ENCODE measurements at regions not wholly inside any gene's neighbourhood (a gene's known extent, or its start where the extent isn't known, plus 50 kb on each side); places are given as distances from the start of the nearest gene placed in this dataset.
"Not testable (repeated sequence)": the region's sequence is repeated elsewhere in the genome, so short reads cannot be mapped to it uniquely, and the experiment has no call there.

DNA sequence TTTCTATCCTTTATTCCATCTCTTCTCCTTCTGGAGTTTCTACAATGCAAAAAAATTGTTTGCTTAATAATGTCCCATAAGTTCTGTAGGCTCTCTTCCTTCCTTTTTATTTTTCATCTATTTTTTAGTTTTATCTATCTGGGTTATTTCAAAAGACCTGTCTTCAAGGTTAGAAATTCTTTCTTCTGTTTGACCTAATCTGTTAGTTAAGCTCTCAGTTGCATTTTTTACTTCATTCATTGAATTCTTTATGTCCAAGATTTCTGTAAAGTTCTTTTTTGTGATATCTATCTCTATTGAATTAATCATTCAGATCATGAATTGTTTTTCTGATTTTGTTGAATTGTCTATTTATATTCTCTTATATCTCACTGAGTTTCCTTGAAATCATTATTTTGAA, 145.9 kb upstream of the TLE4 start:
- DNase-seq (ENCODE audit: low read depth), result no peak
- no peak overlapping the region for H3K4me3 ChIP-seq (ENCODE audit: low read depth, low read length)
- TF ChIP-seq, protein P1, sequence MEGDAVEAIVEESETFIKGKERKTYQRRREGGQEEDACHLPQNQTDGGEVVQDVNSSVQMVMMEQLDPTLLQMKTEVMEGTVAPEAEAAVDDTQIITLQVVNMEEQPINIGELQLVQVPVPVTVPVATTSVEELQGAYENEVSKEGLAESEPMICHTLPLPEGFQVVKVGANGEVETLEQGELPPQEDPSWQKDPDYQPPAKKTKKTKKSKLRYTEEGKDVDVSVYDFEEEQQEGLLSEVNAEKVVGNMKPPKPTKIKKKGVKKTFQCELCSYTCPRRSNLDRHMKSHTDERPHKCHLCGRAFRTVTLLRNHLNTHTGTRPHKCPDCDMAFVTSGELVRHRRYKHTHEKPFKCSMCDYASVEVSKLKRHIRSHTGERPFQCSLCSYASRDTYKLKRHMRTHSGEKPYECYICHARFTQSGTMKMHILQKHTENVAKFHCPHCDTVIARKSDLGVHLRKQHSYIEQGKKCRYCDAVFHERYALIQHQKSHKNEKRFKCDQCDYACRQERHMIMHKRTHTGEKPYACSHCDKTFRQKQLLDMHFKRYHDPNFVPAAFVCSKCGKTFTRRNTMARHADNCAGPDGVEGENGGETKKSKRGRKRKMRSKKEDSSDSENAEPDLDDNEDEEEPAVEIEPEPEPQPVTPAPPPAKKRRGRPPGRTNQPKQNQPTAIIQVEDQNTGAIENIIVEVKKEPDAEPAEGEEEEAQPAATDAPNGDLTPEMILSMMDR (conservative IDR thresholded peaks at IDR 0.05; ENCODE audit: low read depth, low read length), result no peak

DNA sequence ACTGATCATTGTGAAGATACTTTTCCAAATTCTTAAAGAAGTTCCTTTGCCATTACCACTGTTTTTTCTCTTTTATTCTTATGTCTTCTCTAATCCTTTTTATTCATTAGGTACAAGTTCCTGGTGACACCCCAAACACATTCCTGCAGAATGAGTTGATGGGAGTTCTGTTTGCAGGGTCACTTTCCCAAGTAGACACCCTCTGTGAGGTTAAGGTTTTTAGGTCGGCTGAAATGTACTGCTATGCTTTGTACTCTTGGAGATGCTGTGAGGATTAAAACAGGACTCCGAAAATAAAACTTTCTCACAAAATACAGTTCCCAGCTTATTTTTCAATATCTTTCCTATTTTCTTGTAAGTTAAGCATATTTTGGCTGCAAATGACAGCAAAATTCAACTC, 143.3 kb upstream of the TLE4 start:
- no peak for DNase-seq (ENCODE audit: low read depth)
- TF ChIP-seq, protein P1 (conservative IDR thresholded peaks at IDR 0.05; ENCODE audit: low read depth, low read length), result no peak
- H3K4me3 ChIP-seq (ENCODE audit: low read depth, low read length), result no peak overlapping the region

DNA sequence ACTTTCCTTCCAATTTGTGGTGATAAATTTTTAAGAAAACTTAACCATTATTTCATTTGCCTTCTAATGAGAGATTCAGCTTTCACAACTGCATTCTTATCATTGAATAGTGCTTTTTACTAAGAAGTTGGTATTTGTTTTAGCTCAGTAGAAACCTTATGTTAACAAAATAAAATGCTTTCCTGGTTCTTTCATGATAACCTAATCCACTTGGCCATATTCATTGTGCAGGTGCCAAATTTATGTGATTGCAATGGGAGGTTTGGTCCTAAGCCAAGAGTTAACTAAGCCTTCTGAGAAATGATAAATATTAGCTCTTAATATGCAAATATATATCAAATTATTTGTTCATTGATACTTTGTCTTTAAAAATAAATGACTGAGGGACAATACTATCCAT, 141.1 kb upstream of the TLE4 start:
- H3K4me3 ChIP-seq (ENCODE audit: low read depth, low read length), result no peak overlapping the region
- TF ChIP-seq, protein P1 (conservative IDR thresholded peaks at IDR 0.05; ENCODE audit: low read depth, low read length), result no peak
- no peak for DNase-seq (ENCODE audit: low read depth)

DNA sequence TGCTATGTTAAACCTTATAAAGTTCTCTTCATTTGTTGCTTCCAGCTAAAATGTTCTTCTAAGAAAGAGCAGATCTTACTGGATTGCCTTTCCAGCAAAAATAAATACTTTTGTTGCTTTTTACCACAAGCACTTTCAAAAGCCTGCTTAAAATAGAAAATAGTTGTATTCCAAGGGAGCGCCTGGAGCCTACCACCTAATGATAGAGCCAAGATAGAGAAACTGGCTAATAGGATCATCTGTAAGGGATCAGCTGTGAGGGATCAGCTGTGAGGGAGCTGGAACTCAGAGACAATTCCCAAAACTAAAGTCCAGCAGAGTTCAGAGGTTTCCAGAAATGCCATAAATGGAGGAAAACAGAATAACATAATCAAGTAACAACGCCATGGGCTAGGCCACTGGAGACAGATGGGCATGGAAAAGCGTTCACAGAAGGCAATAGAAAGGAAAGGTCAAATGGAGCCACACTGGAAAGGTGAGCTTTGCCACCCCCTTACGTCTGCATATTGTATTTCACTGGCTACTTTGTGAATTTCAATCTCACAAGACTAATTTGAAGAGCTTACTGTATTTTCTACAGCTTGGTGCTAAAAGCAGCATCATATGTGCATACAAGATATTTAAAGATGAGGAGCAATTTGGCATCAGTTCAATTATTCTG, 140.6 kb upstream of the TLE4 start:
- H3K4me3 ChIP-seq (ENCODE audit: low read depth, low read length), result no peak overlapping the region
- no peak for DNase-seq (ENCODE audit: low read depth)
- TF ChIP-seq, protein P1 (conservative IDR thresholded peaks at IDR 0.05; ENCODE audit: low read depth, low read length), result peak; percentile 29

DNA sequence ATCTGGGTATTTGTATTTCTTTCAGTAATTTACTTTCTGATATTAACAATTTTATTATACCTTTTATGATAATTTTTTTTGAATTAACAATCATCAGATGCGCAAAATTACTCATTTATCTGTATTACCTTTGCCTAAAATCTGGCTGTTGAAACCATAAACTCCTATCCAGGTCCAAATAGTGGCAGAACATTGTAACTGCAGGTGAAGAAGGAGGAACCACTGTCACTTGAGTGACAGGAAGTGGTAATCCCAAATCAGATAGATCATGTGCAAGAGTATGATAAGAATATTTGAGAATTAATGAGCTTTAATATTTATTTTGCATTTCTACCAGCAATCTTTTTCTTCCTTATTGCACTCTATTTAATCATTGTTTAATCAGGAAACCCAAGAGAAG, 139.3 kb upstream of the TLE4 start:
- no peak overlapping the region for H3K4me3 ChIP-seq (ENCODE audit: low read depth, low read length)
- no peak for DNase-seq (ENCODE audit: low read depth)
- TF ChIP-seq, protein P1 (conservative IDR thresholded peaks at IDR 0.05; ENCODE audit: low read depth, low read length), result peak; percentile 29

DNA sequence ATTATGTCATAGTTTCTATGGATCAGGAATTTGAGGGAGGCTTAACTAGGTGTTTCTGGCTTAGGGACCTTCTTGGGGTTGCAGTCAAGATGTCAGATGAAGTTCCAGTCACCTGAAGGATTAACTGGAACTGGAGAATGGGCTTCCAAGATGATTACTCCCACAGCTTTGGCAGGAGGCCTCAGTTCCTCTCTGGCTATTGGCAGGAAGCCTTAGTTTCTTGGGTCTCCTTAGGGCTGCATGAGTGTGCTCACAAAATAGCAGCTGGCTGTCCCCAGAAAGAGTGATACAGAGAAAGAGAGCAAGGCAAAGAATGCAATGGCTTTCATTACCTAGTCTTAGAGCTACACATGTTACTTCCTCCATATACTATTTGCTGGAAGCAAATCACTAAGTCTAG, 138.1 kb upstream of the TLE4 start:
- TF ChIP-seq, protein P1 (conservative IDR thresholded peaks at IDR 0.05; ENCODE audit: low read depth, low read length), result no peak
- DNase-seq (ENCODE audit: low read depth), result no peak
- no peak overlapping the region for H3K4me3 ChIP-seq (ENCODE audit: low read depth, low read length)

DNA sequence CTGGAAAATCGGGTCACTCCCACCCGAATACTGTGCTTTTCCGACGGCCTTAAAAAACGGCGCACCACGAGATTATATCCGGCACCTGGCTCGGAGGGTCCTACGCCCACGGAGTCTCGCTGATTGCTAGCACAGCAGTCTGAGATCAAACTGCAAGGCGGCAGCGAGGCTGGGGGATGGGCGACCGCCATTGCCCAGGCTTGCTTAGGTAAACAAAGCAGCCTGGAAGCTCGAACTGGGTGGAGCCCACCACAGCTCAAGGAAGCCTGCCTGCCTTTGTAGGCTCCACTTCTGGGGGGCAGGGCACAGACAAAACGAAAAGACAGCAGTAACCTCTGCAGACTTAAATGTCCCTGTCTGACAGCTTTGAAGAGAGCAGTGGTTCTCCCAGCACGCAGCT, 132.5 kb upstream of the TLE4 start:
- H3K4me3 ChIP-seq (ENCODE audit: low read depth, low read length); DNase-seq (ENCODE audit: low read depth): not testable (repeated sequence)
